GM12874 (cell line): ENCODE measurements at regions not wholly inside any gene's neighbourhood (a gene's known extent, or its start where the extent isn't known, plus 50 kb on each side); places are given as distances from the start of the nearest gene placed in this dataset.

ENCODE experiments used
- TF ChIP-seq, protein P1 (sequence below): IDR thresholded peaks from 2 replicates; pipeline ENCODE4 v1.5.1; 2011; ENCODE audit warnings: low read depth, mild to moderate bottlenecking, control low read depth, low read length, moderate library complexity; ENCODE audit not compliant: insufficient read depth

DNA sequence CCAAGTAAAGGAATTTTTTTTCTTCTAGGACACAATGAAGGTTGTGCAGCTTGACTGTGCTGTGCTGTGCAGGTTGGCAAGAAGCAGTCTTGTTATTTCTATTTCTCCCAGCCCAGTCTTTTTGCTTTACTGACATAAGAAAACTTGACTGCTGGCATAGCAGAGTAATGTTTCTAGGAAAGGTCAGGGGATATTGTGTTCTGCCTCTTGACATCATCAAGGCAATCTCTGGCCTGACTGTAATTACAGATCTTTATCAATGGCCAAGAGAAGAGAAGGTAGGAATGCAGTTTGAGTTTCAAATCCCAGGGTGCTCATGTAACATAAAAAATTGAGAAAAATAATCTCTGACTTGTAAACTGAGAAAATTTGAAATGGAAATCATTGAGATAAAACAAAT, 226.3 kb upstream of the ADGRL4 start:
- TF ChIP-seq, protein P1, sequence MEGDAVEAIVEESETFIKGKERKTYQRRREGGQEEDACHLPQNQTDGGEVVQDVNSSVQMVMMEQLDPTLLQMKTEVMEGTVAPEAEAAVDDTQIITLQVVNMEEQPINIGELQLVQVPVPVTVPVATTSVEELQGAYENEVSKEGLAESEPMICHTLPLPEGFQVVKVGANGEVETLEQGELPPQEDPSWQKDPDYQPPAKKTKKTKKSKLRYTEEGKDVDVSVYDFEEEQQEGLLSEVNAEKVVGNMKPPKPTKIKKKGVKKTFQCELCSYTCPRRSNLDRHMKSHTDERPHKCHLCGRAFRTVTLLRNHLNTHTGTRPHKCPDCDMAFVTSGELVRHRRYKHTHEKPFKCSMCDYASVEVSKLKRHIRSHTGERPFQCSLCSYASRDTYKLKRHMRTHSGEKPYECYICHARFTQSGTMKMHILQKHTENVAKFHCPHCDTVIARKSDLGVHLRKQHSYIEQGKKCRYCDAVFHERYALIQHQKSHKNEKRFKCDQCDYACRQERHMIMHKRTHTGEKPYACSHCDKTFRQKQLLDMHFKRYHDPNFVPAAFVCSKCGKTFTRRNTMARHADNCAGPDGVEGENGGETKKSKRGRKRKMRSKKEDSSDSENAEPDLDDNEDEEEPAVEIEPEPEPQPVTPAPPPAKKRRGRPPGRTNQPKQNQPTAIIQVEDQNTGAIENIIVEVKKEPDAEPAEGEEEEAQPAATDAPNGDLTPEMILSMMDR, result no peak

DNA sequence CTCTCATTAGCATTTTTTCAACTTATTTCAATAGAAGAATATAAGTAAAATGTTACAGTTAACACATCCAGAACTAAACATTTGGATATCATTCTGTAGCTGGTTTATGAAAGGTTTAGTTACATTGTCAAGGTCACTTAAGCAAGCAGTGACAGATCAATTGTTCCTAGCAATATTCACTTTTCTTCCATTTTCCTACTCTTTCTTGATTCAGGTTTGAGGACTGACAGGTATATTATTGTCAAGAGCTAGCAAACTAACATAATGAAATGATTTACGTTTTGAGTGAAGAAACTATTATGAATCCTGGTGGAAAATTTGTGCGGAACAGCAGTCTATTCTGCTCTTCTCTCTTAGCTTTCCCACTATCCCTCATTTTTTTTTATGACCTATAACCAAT, 220.4 kb upstream of the ADGRL4 start:
- TF ChIP-seq, protein P1, result no peak

DNA sequence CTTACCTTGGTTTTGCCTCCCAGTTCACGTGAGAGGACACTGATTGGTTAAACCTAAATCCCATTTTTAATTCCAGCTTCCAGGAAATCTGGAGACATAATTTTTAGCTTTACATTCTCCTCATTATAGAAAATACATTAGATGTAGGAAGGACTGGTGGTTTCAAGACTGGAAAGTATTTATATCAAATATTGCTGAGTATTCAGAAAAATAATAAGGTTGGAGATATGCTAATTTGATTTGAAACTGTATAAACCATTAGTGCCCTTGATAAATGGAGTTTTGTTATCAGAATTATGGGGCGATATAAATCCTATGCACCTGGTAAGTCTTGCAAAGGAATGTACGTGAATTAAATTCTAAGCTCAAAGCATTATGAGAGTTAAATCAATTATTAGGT, 218.0 kb upstream of the ADGRL4 start:
- TF ChIP-seq, protein P1, result no peak

DNA sequence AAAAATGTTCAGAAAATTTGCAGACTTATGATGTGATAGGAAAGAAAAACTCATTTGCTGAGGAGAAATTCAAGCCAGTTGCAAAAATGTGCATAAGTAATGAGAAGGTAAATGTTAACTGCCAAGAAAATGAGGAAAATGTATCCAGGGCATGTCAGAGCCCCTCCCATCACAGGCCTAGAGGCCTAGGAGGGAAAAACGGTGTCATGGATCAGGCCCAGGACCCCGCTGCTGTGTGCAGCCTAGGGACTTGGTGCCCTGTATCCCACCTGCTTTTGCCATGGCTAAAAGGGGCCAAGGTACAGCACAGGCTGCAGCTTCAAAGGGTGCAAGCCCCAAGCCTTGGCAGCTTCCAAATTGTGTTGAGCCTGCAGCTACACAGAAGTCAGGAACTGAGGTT, 214.0 kb upstream of the ADGRL4 start:
- TF ChIP-seq, protein P1, result no peak

DNA sequence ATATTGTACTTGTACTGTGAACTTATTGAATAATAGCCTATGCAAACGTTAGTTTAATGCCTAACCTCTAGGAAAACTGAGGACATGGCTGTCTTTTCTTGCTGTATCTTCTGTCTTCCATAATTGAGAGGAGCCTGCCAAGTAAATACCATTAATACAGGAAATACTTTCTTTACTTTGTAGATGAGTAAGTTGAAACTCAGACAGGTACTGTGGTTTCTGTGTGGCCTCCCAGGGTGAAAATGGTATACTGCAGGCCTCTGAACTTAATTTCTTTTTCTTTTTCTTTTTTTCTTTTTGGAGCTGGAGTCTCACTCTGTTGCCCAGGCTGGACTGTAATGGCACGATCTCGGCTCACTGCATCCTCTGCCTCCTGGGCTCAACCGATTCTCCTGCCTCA, 208.8 kb upstream of the ADGRL4 start:
- TF ChIP-seq, protein P1, result no peak

DNA sequence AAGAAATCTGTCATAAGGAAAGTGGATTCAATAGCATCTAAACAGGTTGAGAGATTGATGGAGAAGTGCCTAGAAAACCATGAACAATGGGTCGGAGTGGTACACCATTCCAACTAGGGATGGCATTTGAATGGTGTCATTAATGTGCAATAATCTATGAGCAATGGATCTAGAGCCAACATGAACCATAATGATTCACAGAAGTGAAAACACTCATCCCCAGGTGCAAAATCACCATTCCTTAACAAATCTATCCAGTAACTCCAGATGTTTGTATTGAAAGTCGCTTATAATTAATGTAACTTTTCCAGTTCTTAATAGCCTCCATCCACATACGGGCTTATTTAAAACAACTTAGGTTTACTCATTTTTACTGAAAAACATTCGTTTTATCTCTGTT, 201.3 kb upstream of the ADGRL4 start:
- TF ChIP-seq, protein P1, result no peak

DNA sequence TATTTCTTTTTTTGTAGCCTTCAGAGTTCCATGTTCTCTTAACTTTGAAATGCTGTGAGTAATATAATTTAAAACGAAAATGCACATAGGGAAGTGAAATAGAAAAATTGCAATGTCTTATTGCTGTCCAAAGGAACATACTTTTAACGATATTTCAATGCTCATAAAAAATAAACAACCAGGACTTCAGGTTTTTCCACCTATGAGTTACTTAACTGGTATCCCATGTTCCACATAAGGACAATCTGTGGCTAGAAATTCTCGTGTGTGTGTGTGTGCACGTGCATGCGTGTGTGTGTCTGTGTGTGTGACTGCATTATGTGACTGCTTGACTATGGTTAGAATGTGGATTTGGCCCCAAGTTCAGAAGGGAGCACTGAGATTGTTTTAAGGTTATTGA, 200.8 kb upstream of the ADGRL4 start:
- TF ChIP-seq, protein P1, result no peak
